ENCODE measurements at regions not wholly inside any gene's neighbourhood (a gene's known extent, or its start where the extent isn't known, plus 50 kb on each side); places are given as distances from the start of the nearest gene placed in this dataset.

DNA sequence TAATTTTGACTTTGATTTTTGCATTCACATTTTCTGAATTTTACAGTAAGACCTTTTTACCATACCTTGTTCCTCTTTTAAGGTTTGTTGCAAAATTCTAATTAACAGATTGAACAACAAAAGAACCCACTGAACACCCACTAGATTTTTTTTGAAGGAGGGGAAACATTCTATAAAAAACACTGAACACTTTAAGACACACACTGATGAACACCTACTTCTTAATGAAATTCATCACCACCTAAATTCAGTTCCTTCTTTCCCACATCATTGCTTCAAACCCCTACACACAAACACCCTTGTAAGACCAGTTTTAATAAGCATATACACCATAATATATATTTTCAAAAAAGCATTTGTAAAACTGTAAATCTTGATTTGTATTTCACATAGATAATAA lies 559.0 kb upstream of the MEF2C start:
- no peak for DNase-seq

DNA sequence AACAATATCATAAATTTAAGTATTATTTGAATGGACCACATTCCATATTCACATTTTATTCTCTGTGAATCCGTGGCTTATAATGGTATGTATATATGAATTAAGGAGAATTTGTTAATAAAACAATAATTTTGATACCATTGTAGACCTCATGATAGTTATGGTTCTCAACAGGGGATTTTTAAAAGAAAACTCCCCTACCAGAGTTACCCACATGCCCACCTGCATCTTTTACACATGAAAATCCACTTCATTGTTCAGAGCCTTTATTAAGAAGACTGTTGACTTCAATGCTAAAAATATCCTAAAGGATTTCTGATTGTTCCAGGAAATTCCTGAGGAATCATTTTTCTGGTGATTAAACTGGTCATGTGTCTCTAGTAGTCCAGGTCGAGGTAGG lies 557.7 kb upstream of the MEF2C start:
- DNase-seq, result no peak

- no peak for DNase-seq
Observed at GRCh38 chr5:89437450-89438435, 554.8 kb upstream of the MEF2C start.

DNA sequence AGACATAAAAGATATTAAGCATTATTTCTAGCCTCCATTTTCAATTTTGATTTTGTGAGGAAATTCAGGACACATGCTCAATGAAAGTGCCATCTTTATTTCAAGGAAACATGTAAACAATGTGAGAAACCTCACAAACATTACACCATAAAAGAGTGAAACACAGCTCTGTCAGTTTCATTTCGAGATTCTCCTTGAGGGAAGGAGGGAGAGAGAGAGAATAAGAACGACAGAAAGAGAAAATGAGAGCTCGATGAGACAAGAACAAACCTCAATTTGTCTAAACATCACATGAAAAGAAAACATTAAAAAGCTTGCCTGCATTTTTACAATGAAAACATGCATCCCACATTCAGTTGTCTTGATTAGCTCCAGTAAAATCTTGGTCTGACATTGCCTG lies 553.5 kb upstream of the MEF2C start:
- DNase-seq, result no peak

DNA sequence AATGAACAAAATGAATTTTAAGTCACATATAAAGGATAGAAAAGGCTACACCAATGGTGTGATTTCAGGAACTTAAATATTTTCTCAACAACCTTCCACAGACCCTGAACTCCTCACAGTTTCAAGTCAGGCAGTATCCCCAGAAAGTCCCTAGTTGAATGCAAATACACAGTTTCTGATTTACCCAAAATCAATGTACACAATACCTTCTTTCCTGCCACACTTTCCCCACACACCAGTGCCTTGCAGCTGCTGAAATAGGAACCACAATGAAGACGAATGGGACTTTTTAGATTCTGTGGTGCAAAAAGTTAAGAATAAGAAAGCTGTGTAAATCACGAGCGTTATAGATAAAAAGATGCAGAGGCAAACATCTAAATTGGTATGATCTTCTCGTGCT lies 552.4 kb upstream of the MEF2C start:
- DNase-seq, result no peak

DNA sequence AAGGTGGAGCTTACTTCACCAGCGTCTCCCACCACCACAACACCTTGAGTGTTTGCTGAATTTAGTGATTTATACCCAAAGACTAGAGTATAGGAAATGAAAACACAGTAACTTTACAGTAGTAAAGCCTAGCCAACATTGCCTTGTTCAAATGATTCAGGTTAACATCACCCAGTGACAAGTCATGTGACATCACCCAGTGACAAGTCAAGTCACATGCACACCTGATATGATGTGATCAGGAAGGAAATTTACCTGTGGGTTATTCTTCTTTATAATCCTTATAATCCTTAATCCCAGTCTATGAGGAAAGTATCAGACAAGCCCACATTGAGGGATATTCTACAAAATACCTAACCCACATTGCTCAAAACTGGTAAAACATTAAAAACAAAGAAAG lies 545.6 kb upstream of the MEF2C start:
- DNase-seq, result no peak

GRCh38 chr5:89425062-89425461 lies 542.1 kb upstream of the MEF2C start:
- no peak for DNase-seq

DNA sequence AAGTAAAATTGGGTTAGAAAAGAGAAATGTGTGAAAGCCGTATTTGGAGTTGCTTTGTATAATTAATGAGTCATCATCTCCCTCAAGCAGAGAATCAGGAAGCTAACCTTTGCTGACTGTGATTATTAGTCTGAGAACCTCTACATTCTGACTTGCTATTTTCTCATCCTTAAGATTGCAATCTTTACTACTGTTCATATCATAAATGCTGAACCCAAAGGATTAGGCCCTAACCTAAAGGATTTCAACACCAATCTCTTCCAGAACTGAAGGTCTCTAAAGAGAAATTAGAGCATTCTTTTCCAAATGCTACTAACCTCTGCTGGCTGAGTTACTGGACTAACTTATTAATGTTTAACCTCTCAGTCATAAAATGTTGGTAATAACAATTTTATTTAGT lies 538.1 kb upstream of the MEF2C start:
- no peak for DNase-seq

DNA sequence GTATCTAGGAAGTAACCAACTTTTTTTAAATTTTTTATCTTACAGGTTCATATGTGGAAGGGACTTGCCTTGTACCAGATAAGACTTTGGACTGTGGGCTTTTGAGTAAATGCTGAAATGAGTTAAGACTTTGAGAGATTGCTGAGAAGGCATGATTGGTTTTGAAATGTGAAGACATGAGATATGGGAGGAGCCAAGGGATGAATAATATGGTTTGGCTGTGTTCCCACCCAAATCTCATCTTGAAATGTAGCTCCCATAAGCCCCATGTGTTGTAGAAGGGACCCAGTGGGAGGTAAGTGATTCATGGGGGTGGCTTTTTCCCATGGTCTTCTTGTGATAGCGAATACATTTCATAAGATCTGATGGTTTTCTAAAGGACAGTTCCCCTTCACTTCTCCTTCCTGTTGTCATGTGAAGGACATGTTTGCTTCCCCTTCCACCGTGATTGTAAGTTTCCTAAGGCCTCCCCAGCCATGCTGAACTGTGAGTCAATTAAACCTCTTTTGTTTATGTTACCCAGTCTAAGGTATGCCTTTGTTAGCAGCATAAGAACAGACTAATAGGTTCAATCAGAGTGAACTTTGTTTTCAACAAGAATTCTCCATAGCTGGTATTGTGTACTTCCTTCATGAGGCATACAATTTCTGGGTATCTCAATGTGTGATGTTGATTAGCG lies 535.6 kb upstream of the MEF2C start:
- no peak for DNase-seq

GRCh38 chr5:89417990-89418389 lies 535.0 kb upstream of the MEF2C start:
- no peak for DNase-seq

GRCh38 chr5:89417515-89417914 lies 534.5 kb upstream of the MEF2C start:
- DNase-seq, result no peak

DNA sequence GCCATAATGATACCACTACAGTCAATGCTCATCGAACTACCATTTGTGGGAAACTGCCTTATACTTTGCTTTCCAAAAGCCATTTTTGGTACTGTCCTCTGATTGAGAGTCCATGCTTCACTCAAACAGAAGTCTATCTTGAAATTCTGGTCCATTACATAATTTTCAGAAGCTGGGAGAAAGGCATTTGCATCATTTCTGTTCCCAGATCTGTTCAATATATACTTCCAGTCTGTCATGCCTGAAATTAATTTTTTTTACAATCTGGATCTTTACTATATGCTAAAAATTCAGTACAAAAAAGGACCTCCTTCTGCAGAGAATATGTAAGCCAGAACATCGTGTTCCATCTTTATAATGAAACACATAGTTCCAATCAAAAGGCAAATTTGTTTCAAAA lies 528.9 kb upstream of the MEF2C start:
- DNase-seq, result no peak

DNA sequence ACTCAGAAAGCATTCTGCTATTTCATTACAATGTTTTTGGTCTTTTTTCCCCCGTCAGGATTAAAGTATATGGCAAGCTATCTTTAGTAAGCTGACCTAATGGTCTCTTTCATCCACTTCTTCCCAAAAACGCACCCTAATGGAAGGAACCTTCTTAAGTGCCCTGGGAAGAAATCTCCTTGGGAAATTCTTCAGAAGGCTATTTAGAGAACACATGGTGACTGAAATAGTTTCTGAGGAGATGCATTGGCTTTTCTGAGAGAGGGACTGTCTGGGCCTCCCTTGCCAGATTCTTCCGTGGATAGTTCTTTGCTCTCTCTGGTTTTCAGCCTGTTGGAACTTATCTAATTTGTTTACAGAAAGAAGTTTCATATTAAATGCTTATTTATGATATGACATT lies 524.1 kb upstream of the MEF2C start:
- no peak for DNase-seq

- DNase-seq, result no peak
Observed at GRCh38 chr5:89401659-89402058, 518.7 kb upstream of the MEF2C start.

GRCh38 chr5:89401012-89401411 lies 518.0 kb upstream of the MEF2C start:
- DNase-seq, result no peak

GRCh38 chr5:89399548-89399947 lies 516.6 kb upstream of the MEF2C start:
- no peak for DNase-seq

DNA sequence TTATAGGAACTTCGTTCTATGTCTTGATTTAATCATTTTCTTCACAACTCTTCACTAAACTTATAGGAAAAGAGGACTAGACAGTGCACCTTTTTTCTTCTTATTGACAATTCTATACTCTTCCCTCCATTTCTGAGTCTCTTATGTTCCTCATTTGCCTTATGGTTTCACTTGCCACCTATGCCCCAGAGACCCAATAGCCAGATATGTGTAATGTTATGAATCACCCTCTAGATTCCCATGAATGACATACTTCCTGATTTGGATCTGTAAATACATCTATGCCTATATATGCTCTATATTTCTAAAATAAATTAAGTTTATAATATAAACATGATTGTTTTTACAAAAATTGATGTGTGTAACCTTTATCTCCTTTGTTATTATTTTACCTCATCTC lies 514.1 kb upstream of the MEF2C start:
- DNase-seq, result no peak

GRCh38 chr5:89396278-89396954 lies 513.4 kb upstream of the MEF2C start:
- no peak for DNase-seq

GRCh38 chr5:89395111-89395510 lies 512.1 kb upstream of the MEF2C start:
- no peak for DNase-seq

DNA sequence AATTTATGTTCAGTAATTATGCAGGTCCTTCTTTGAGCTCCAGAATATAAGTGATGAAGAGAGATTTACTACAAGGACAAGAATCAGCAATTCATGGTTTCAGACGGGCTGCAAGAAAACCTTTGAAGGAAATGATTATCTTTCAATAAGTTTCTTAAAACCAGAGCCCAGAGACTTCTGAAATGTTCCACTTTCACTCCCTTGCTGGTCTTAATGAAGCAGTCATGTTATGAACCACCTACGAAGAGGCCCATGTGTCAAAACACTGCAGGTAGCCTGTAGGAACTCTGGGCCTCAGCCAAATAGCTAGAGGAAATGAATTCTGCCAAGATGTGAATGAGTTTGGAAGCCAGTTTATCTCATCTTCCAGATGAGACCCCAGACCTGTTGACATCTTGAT lies 505.9 kb upstream of the MEF2C start:
- no peak for DNase-seq

- DNase-seq, result no peak
Observed at GRCh38 chr5:89384391-89384790, 501.4 kb upstream of the MEF2C start.

DNA sequence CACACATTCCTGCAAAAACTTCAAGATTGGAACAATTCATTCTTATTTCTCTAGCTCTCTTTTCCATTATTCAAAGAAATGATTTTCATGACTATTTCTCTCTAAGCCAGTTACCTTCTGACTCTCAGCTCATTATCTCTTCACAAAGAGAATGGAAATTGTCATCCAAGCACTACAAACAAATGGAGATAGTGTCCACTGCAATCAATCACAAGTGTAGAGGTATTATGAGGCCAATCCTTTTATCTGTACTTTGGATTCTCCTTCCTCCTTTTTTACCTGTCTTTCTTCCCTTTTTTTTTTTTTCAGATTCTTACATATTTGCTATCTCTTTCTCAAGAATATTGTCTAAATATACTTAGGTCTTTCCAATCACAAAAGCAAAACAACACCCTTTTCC lies 497.7 kb upstream of the MEF2C start:
- no peak for DNase-seq

GRCh38 chr5:89377767-89378455 lies 494.9 kb upstream of the MEF2C start:
- DNase-seq, result no peak
